Activated CD4-positive, alpha-beta T cell treated with anti-CD3 and anti-CD28 coated beads for 48 hours (primary cell): ENCODE measurements at regions not wholly inside any gene's neighbourhood (a gene's known extent, or its start where the extent isn't known, plus 50 kb on each side); places are given as distances from the start of the nearest gene placed in this dataset.
"Not testable (repeated sequence)": the region's sequence is repeated elsewhere in the genome, so short reads cannot be mapped to it uniquely, and the experiment has no call there.

ENCODE experiments used
- DNase-seq: peaks from one replicate; pipeline ENCODE4 v3.0.0-alpha.2; 2020

DNA sequence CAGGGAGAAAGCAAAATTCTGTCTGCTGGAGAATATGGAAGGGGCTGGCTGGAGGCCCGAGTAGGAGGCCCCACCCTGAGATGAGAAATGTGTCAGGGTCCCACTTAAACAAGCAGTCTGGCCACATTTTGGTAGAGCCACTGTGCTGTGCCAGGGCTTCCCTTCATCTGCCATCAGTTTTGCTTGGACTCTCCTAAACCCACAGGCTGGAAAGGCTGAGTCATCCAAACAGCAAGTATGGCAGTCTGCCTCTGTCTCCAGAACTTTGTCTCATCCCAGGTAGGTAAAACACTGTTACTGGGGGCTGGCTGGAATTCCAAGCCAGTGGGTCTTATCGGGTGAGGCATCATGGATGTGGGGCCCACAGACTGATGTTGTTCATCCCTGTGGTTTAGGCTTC, 1390.6 kb downstream of the UQCRFS1 start:
- DNase-seq = no peak

DNA sequence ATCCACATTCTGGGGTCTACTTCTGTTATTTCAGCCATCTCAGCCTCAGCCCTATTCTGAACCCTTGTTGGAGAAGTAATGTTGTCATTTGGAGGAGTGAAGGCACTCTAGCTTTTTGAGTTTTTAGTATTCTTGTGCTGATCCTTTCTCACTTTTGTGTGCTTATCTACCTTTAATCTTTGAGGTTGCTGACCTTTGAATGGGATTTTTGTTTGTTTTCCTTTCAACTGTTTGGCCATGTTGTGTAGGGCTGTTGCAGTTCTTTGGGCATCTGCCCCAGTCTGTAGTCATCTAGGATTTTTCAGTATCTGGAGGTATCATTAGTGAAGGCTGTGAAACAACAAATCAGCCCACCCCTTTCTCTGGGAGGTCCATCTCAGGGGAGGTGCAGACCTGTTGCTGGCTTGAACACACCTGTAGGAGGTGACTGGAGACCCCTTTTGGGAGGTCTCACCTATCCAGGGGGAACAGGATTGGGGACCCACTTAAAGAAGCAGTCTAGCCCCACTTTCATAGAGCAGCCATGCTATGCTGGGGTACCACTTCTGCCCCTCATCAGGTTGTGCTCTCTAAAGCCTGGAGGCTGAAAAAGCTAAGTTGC, 1391.4 kb downstream of the UQCRFS1 start:
- DNase-seq = no peak

DNA sequence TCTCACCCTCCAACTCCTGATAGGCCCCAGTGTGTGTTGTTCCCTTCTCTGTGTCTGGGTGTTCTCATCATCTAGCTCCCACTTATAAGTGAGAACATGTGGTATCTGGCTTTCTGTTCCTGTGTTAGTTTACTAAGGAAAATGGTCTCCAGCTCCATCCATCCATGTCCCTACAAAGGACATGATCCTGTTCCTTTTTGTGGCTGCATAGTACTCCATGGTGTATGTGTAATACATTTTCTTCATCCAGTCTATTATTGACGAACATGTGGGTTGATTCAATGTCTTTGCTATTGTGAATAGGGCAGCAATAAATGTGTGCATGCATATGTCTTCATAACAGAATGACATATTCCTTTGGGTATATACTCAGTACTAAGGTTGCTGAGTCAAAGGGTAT, 1397.0 kb downstream of the UQCRFS1 start:
- no peak for DNase-seq

DNA sequence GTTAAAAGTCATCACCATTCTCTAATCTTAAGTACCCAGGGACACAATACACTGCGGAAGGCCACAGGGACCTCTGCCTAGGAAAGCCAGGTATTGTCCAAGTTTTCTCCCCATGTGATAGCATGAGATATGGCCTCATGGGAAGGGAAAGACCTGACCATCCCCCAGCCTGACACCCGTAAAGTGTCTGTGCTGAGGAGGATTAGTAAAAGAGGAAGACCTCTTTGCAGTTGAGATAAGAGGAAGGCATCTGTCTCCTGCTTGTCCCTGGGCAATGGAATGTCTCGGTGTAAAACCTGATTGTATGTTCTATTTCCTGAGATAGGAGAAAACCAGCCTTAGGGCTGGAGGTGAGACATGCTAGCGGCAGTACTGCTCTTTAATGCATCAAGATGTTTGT, 1398.1 kb downstream of the UQCRFS1 start:
- not testable (repeated sequence) for DNase-seq

DNA sequence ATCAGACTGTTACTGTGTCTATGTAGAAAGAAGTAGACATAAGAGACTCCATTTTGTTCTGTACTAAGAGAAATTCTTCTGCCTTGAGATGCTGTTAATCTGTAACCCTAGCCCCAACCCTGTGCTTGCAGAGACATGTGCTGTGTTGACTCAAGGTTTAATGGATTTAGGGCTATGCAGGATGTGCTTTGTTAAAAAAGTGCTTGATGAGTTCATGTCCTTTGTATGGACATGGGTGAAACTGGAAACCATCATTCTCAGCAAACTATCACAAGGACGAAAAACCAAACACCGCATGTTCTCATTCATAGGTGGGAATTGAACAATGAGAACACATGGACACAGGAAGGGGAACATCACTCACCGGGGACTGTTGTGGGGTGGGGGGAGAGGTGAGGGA, 1398.7 kb downstream of the UQCRFS1 start:
- not testable (repeated sequence) for DNase-seq

DNA sequence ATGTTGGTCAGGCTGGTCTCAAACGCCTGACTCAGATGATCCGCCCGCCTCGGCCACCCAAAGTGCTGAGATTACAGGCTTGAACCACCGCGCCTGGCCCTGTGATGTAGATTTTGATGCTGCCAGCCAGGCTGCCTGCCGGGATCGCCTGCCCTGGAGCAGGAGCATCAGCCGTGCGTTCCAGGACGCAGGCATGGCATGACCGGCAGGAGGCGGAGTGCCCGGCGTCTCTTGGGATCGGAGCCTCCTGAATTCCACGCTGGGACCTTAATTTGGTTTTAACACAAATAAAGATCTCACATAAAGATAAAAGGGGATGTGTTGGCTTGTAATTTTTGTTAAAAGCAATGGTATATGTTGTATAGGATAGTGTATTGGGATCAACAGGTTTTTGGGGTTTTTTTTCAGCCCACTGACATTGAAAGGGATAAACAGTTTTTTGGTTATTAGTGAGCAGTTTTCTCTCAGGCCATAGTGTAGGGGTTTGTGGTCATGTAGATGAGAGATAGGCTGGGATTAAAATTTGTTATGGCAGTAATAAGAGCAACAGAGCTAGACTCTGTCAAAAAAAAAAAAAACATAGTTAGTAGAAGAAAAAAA, 1406.4 kb downstream of the UQCRFS1 start:
- no peak for DNase-seq

DNA sequence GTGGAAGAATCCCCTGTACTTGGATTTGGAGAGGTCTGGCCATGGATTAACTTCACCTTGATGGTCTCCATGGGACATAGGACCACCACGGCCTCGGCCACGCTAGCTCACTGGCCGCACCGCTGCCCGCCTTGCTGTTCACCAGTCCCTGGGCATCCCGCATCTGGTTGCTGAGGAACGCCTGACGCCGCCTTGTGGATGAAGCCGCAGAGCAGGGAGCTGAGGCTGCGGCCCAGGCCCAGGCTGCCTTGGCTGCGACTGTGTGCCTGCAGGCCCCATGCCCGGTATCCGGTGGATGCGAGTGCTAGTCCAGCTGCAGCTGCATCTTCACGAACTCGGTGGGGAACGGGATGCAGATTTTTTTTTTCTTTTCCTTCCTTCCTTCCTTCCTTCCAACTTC, 1407.1 kb downstream of the UQCRFS1 start:
- no peak for DNase-seq

DNA sequence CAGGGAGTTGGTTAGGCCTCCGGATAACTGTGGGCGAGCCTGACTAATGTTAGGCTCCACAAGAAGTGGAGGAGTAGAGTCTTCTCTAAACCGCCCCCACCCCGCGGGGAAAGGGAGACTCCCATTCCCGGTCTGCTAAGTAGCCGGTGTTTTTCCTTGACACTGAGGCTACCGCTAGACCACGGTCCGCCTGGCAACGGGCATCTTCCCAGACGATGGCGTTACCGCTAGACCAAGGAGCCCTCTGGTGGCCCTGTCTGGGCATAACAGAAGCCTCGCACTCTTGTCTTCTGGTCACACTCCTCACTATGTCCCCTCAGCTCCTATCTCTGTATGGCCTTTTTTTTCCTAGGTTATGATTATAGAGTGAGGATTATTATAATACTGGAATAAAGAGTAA, 1410.7 kb downstream of the UQCRFS1 start:
- peak; percentile 12 for DNase-seq

DNA sequence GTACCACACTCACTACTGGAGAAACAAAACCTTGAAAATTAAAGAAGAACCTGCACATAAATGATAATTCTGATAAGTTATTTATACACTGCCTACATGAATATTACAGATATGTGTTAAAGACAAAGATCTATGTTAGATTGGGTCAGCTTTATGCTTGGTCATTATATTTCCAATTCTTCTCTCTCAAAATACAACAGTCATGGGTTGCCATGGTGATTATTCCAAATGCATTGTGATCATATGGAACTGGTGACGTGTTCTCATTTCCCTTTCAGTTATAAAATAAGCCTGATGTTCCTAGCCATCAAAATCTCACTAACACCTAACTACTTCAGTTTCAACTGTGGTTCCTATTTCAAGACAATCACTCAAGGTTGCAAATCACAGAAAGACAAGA, 1416.4 kb downstream of the UQCRFS1 start:
- no peak for DNase-seq

DNA sequence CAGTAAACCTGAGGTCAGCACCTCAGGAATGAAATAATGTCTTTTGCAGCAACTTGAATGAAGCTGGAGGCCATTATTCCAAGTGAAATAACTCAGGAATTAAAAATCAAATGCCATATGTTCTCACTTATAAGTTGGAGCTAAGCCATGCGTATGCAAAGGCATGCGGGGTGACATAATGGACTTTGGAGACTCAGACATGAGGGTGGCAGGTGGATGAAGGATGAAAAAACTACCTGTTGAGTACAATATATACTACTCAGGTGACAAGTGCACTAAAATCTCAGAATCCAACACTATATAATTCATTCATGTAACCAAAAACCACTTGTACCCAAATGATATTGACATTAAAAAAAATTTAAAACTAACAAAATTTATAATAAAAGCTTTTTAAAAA, 1416.9 kb downstream of the UQCRFS1 start:
- no peak for DNase-seq

DNA sequence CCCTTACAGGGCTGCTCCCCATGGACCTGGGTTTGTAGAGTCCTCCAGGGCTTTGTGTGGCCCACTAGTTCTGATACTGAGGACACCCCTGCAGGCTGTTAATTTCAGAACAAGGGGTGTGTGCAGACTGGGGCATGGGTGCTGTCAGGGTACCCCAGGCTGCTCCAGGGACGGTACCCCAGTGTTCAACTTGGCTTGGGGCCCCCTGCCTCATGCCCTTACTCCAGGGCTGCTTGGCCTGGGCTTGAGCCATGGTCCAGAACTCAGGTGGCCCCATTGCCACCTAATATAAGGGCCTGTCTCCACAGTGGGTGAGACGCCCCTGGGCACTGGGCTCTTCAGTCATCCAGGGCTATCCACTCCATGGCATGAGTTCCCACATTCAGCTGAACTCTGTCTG, 1417.6 kb downstream of the UQCRFS1 start:
- no peak for DNase-seq

DNA sequence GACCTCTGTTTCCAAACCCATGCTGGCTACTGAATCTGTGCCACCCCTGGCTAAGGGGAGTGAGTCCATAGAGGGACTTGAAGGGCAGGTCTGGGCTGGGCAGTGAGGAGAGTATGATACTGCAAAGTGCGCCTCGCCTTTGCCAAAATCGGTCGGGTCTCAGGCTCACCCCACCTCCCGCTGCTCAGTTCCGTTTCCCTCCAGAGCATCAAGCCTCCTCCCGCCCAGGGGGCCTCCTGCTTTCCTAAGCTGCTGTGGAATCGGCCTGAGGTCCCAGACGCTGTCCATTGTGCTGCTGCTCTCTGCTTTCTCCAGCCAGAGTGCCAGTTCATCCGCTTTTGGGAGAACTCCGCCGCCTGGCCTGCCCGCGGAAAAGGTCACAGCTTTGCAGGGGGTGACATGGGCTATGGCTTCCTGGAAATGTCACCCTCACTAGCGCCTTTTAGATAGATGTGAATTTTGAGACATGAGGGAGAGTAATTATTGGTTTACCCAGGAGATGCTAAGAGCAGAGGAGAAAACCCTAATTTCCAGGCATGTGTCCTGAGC, 1418.4 kb downstream of the UQCRFS1 start:
- DNase-seq = peak; percentile 21

DNA sequence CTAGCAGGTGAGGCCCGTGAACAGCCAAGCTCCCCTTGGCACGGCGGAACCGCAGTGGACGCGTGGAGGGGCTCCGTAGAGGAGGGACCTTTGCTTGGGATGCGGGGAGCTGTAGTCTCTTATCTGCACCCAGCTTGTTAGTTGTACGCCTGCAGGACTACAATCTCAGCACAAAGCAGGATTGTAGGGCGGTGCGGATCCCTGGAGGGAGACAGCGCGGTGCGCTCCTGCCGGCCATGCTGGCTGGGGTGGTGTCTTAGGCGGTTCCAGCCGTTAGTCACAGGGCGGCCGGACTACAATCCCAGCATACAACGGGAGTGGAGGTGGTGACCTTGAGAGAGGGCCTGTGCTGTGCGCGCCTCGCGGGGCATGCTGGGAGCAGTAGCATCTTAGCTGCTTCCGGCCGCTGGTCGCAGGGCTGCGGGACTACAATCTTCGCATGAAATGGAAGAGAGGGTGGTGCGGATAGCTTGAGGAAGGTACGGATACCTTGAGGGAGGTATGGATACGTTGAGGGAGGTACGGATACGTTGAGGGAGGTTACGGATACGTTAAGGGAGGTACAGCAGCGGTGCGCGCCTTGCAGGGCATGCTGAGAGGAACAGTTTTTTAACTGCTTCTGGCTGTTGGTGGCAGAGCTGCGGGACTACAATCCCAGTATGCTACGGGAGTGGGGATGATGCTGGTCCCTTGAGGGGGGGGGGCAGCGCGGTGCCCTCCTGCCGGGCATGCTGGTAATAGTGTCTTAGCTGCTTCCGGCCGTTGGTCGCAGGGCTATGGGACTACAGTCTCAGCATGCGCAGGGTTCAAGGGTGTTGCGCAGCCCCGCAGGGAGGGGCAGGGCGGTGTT, 1419.1 kb downstream of the UQCRFS1 start:
- peak; percentile 95 for DNase-seq

DNA sequence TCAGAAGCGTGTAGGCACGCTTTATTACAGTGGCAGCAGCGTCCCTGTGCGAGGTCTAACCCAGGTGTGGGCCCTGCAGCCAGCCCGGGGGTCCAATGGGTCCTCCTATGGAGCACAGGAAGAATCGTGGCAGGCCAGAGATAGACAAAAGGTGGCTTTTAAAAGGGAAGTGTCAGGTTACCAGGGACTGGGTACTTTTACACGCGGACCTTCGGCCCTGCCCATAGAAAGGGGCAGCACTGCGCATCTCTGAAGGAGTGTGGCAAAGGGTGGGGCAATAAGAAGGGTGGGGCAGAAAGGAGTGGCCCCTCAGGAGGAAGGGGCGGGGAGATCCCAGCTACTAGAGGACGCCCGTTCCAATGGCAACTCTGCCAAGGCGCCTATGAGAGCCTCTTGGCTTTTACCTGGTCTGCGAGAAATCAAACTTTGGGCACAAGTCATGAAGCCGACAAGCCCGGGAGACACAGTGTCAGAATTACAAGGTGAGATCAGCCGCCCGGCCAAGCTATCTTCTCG, 1419.8 kb downstream of the UQCRFS1 start:
- DNase-seq = peak; percentile 83

DNA sequence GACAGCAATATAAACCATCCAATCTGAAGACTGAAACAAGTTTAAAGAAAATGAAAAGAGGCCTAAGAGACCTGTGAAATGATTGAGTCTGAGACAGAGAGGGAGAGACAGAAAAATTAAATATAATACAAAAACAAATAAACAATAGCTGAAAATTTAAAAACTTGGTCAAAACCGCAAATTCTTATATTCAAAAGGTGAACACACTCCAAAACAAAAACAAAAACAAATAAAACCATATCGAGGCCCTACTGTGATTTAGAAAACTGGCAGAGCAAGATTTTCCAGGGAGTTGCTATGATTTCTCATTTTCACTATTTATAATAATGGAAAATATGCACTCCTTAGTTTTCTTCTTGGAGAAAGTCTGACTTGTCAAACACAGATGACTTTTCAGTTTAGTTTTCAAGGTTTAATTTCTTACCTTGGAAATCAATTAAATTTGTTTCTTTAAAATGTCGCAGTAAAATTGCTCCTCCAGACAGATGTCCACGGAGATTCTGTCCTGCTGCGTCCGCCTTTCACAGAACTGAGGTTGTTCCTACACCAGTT, 1420.3 kb downstream of the UQCRFS1 start:
- DNase-seq = no peak

DNA sequence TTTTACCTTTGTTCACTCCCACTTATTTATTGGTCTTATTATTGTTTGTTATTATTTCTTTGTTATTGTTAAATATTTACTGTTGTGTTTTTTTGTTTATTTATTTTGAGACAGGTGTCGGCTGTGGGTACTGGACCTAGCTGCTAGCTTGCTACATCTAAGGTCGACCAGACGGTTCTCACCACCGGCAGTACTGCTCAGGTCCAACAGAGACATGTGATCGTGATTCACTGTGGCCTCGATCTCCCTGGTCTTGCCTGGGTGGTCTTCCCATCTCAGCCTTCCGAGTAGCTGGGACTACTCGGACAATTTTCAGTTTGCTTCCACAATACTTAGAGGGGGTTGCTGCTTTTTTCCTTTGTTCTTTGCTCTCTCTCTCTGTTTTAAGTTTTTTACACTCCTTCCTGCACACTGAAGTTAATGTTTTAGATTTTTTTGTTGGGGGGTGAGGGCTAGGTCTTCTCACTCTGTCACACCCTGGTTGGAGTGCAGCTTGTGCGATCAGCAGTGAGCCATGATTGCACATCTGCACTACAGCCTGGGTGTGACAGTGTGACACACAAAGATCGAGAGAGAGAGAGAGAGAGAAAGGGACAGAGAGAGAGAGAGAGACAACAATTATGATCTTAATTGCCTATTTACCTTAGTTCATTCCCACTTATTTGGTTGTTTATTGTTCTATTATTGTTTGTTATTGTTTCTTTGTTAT, 1432.4 kb downstream of the UQCRFS1 start:
- no peak for DNase-seq

DNA sequence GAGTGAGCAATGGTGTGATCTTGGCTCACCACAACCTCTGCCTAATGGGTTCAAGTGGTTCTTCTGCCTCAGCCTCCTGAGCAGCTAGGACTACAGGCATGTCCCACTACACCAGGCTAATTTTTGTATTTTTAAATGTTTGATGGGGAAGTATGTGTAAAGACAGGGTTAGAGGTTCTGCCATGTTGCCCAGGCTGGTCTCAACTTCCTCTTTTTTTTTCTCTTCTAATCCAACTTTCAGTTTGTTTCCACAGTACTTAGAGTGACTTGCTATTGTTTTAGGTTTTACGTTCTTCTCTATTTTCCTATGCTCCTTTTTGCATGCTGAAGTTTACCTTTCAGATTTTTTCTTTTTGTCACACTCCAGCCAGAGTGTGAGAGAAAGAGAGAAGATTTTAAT, 1433.0 kb downstream of the UQCRFS1 start:
- DNase-seq = no peak

DNA sequence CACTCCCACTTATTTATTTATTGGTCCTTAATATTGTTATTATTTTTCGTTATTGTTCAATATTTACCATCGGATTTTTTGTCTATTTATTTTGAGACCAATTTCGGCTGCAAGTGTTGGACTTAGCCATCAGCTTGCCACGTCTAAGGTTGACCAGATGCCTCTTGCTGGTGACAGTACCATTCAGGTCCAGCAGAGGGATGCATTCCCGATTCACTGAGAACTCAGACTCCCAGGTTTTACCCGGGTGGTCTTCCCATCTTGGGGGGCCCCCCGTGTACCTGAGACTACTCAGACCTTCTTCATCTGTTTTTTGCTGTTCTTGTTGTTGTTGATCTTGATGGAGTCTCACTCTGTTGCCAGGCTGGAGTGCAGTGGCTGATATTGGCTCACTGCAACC, 1435.2 kb downstream of the UQCRFS1 start:
- DNase-seq = no peak

DNA sequence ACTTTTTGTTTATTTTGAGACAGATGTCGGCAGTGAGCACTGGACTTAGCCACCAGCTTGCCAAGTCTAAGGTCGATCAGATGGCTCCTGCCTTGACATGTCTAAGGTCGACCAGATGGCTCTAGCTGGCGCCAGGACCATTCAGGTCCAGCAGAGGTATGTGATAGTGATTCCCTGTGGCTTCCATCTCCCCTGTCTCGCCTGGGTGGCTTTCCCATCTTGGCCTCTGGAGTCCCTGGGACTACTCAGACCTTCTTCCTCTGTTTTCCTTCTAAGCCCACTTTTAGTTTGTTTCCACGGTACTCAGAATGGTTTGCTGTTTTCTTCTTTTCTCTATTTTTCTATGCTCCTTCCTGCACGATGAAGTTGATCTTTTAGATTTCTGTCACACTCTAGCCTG, 1435.7 kb downstream of the UQCRFS1 start:
- no peak for DNase-seq

DNA sequence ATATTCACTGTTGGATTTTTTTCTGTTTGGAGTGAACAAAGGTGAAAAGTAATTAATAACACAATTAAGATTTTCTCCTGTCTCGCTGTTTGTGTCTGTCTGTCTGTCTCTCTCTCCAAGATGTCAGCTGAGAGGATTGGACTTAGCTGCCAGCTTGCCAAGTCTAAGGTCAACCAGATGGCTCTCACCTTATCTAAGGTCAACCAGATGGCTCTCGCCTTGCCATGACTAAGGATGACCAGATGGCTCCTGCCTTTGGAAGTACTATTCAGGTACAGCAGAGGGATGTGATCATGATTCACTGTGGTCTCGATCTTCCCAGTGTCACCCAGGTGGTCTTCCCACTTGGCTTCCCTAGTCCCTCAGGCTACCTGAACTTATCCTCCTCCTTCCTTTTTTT, 1436.4 kb downstream of the UQCRFS1 start:
- no peak for DNase-seq

DNA sequence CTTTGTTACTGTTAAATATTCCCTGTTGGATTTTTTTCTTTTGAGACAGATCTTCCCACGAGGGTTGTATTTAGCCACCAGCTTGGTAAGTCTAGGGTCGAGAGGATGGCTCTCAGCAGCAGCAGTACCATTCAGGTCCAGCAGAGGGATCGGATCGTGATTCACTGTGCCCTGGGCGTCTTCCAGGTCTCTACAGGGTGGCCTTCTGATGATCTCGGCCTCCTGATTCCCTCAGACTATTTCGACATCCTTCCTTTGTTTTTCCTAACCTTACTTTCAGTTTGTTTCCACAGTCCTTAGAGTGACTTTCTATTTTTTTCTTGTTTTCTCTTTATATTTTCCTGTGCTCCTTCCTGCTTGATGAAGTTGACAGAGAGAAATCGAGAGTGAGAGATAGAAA, 1436.9 kb downstream of the UQCRFS1 start:
- DNase-seq = peak; percentile 24

DNA sequence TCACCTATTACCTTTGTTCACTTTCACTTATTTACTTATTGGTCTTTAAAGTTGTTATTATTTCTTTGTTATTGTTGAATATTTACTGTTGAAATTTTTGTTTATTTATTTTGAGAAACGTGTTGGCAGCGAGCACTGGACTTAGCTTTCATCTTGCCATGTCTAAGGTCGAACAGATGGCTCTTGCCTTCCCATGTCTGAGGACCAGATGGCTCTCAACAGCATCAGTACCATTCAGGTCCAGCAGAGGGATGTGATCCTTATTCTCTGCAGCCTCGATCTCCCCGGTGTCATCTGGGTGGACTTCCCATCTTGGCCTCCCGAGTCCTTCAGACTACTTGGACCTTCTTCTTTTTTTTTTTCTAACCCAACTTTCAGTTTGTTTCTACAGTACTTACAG, 1437.6 kb downstream of the UQCRFS1 start:
- no peak for DNase-seq

DNA sequence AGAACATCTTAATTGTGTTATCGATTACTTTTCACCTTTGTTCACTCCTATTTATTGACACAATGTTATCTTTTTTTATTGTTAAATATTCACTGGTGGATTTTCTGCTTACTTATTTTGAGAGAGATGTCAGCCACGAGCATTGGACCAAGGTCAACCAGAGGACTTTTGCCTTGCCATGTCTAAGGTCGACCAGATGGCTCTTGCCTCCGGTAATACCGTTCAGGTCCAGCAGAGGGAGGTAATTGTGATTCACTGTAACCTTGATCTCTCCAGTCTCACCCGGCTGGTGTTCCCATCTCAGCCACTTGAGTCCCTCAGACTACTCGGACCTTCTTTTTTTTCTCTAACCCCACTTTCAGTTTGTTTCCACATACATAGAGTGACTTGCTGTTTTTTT, 1438.1 kb downstream of the UQCRFS1 start:
- DNase-seq = peak; percentile 59
